ENCODE measurements at regions not wholly inside any gene's neighbourhood (a gene's known extent, or its start where the extent isn't known, plus 50 kb on each side); places are given as distances from the start of the nearest gene placed in this dataset.
"Not testable (repeated sequence)": the region's sequence is repeated elsewhere in the genome, so short reads cannot be mapped to it uniquely, and the experiment has no call there.

DNA sequence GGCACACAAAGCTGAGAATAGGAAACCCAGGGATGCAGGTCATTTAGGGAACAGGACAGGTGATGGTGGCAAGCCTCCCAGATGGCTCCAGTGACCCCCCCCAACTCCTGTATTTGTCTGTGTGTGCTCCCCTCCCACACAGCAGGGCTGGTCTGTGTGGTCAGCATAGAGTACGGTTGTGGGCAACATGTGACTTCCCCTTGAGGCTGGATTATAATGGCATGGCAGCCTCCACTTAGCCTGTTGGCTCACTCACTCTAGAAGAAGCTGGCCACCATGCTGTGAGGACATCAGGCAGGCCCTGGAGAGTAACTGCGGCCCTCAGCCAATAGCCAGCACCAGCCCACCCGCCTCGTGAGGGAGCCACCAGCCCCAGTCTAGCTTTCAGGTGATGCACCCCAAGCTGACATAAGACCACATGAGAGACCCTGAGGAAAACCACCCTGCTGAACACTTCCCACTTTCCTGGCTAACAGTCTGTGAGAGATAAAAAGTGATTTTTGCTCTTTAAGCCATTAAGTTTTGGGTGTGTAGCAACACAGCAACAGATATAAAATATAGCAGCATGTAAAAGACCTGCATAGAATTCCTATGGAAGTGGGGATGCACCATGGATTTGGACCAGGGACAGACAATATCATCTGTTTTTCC is 151.3 kb downstream of the LAT start:
- not testable (repeated sequence) for DNase-seq (ENCODE audit: low read depth in 2 of 3, low spot score in 2 of 3)

DNA sequence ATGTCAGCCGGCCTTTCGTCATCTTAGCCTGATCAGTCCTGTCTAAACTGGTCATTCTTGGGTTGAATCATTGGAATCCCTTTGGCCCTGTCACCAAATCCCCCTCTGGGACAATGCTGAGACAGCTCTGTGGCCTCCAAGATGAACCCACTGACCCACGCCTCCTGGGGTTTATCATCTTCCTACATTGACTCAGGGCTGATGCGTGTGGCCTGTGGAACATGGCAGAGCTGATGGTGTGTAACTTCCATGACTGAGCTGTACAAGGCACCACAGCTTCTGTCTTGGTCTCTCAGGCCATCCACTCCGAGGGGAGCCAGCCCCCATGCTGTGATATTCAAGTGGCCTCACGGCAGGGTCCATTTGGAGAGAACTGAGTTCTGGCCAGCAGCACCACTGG is 150.2 kb downstream of the LAT start:
- DNase-seq (ENCODE audit: low read depth in 2 of 3, low spot score in 2 of 3) = not testable (repeated sequence)

DNA sequence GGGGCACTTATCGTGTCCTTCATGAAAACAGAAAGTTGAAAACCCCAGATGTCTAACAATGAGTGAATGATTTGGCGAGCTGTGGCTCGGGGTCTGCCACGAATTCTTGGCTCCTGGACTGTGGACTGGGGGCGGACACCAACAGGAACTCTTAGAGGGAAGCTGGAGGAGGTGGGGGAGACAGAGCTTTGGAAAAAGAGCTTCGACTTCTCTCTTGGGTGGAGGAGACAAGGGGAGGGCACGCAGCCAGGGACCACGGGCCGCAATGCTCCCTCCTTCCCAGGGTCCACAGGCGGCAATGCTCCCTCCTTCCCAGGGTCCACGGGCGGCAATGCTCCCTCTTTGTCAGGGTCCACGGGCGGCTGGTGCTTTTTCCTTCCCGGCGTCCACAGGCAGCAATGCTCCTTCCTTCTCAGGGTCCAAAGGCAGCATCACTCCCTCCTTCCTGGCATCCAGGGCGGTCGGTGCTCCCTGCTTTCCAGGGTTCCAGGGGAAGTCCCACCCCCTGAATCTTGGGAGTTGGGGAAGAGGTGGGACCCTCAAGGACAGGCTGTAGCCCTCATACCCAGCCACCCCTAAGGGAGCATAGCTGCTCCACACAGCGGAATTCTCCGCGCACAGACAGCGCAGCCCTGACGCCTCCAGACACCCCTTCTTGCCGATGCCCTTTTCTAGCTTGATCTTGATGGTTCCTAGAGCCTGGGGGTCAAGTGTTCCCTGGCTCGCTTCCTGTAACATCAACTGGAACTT is 149.0 kb downstream of the LAT start:
- not testable (repeated sequence) for DNase-seq (ENCODE audit: low read depth in 2 of 3, low spot score in 2 of 3)

DNA sequence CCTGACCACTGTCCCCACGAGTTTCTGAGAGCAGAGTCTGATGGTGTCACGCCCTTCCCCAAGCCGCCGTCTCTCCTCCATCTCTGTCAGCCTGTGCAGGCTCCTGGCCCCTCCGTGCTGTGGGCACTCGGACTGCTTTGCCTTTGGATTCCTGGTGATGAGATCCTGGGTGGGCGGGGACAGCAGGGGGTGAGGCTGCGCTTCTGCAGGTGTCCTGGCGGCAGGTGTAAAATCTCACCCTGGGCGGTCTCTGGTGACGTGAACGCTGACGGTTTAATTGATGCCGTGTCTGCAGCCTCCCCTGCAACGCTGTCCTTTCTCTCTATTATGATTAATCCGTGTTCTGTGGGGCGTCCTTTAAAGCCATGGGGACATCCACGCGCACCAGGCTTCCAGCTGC is 148.0 kb downstream of the LAT start:
- not testable (repeated sequence) for DNase-seq (ENCODE audit: low read depth in 2 of 3, low spot score in 2 of 3)

DNA sequence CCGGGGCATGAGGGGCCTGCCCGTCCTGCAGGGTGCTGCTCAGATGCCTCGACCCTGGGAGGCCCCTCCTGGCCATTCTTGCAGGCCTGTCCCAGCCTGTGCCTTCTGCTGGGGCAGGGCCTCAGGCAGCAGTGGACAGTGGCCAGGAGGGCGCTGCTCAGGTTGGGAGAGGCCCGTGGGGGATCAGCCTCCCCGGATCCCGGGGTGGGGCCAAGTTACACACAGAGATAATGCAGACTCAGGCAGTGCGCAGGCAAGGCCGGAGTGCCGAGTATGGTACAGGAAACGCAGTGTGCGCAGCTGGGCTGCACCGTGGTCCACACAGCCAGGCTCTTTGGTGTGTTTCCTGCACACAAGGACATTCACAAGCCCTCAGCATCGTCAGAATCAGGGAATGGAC is 147.6 kb downstream of the LAT start:
- not testable (repeated sequence) for DNase-seq (ENCODE audit: low read depth in 2 of 3, low spot score in 2 of 3)

DNA sequence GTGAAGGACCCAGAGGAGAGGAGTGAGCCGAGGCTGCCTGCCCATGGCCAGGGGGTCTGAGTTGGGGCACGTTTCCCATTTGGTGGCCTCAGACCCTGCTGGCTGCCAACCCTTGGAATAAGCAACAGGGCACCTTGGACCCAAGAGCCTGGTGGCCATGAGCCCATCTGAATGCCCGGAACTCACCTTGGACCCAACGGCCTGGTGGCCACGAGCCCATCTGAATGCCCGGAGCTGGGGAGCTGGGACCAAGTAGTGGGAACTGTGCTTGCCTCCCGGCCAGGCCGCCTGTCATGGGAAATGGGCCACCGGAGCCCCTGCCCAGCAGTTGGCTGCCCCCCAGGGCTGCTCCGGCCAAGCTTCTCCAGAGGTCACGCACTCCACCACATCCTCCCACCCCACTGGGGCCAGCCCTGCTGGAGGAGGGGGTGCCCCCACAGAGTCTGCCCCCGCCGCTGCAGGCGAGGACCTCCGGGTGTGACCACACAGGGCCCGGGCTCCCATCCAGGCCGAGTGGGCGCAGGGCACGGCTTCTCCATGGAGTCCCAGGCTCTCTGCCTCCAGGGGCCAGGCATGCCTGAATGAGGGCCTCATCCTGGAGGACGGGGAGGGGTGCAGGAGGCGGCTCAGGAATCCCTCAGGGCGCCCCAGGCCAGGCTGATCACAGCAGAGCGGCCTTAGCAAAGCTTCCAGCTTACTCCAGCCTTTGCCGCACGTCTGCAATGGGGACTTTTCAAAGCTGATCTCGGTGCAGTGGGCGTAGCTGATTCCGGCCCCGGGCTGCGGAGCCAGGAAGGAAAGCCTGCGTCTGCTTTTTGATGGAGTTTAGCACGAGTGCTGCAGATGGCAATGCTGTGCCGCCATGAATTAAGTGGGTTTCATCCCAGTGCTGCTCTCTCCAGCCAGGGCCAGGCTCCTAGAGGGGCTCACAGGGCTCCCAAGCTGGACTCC is 146.3 kb downstream of the LAT start:
- not testable (repeated sequence) for DNase-seq (ENCODE audit: low read depth in 2 of 3, low spot score in 2 of 3)

DNA sequence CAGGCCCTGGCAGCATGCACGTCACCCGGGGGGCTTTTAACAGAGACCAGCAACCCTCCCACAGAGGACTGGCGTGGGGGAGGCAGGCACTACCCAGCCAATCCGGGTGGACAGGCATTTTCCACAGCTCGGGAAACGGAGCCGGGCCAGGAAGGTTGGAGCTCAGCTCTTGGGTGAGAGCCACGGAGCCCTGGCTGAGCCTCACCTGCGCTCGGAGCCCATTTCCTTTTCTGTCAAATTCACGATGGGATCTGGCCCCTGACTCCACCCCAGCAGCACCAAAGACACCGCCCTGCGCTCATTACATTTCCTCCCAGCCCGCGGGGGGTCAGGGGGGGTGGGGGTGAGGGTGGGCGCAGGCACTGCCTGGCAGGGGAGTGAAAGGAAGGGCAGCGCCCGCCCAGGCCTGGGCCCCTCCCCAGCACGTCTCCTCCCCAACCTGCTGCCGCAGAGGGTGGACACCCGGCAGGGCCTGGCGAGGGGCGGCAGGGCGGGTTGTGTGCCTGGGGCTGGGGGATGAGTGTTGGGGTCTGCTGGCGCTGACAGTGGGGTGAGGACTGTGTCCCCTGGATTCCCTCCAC is 145.4 kb downstream of the LAT start:
- not testable (repeated sequence) for DNase-seq (ENCODE audit: low read depth in 2 of 3, low spot score in 2 of 3)

GRCh38 chr16:29129458-29130038 is 144.7 kb downstream of the LAT start:
- not testable (repeated sequence) for DNase-seq (ENCODE audit: low read depth in 2 of 3, low spot score in 2 of 3)

DNA sequence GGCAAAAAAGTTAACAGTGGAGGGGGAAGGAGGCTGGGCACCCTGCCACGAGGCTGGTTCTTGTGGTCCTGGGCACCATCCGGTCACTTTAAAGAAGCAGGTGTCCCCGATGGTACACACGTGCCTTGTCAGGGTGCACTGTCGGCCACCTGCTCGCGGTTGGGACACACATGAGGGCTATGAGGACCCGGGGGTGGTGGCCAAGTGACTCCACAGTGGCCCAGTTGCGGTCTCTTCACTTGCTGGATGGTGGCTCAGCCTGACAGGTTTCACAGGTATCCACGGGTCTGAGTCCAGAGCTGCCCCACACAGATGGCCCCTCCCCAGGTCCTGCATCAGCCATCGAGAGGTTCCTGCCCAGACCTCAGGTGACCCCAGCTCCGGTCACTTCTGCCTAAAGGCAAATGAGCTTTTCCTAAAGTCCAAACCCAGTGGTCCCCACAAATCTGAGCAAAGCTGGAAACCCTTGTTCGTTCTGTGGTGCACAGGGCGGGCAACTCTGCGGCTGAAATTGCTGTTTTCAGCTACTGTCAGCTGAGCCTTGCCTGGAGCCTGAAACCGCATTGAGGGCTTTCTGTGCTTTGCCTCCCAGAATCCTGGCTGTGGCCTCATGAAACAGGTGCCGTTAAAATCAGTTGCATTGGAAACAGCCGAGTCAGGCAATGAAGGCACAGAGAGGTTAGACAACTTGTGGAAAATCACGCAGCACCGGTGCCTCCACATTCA is 144.0 kb downstream of the LAT start:
- not testable (repeated sequence) for DNase-seq (ENCODE audit: low read depth in 2 of 3, low spot score in 2 of 3)

DNA sequence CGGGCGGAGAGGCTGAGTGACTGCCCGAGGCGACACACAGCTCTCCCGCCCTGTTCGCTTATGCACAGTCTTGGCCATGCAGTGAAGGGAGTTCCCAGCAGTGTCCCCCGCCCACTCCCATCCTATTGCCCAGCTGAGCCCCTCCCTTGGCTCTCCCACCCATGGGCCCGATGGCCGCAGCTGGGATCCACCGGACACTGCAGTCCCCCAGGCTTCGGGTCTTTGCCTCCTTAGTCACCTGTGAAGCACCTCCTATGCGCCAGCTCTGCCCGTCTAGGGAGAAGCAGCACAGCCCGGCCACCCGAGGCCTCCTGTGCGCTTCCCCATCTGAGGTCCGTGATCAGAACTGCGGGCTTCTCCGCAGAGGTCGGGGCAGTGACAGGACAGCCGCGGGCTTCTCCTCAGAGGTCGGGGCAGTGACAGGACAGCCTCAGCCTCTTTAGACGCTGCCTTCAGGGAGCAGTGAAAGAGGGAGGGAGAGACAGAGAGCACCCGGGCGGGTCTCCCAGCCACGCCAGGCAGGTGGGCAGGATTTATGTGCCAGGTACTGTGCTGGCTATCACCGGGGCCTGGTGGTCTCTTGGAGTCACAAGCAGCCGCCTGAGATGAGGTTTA is 143.1 kb downstream of the LAT start:
- DNase-seq (ENCODE audit: low read depth in 2 of 3, low spot score in 2 of 3) = not testable (repeated sequence)

DNA sequence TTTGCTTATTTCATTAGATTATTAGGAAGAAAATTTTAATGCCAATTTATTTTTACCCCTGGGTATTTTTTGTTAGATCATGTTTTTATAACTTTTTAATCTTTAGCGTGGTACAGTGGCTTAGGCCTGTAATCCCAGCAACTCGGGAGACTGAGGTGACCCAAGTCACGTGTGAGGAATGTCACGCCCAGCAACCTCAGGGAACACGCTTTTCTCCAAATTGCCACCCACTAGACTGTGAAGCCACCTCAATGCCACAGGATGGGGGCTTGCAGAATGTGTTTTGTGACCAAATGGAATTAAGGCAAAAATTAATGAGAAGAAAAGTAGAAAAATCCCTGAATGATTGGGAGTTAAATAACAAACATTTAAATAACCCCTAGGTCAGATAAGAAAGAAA is 141.8 kb downstream of the LAT start:
- no peak for DNase-seq (ENCODE audit: low read depth in 2 of 3, low spot score in 2 of 3)

- no peak for DNase-seq (ENCODE audit: low read depth in 2 of 3, low spot score in 2 of 3)
Measured at GRCh38 chr16:29126057-29126494, 141.2 kb downstream of the LAT start.

GRCh38 chr16:29124828-29125227 is 140.0 kb downstream of the LAT start:
- DNase-seq (ENCODE audit: low read depth in 2 of 3, low spot score in 2 of 3) = no peak

DNA sequence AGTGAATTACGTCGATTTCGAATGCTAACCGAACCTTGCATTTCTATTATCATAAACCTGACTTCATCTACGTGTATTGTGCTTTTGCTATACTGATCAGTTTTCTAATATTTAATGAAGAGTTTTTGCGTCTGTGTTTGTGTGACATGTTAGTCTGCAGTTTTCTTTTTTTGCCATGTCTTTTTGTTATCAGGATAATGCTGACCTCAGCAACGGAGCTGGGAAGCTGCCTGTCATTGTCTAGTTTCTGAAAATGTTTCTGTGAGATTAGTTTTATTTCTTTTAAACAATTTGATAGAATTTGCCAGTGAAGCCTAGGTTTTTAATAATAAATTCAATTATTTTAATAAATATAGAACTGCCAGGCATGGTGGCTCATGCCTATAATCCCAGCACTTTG is 139.3 kb downstream of the LAT start:
- DNase-seq (ENCODE audit: low read depth in 2 of 3, low spot score in 2 of 3) = not testable (repeated sequence)

DNA sequence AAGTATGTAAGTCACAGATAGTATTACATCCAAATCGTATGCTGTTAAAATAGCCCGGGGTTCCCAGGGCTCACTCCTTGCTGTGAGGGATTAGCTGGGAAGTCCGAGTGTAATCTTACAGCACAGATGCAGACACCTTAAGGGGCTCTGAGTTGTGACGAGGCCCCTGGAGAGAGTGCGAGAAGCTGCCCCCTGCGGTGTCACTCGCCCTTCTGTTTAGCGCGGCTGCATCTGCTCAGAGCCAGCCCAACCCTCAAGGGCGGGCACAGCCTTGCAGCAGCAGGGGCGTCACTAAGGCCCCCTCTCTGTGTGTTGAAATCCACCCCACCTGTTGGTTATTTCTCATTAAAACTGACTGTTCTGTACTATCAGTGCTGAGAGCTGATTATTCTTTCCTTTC is 135.8 kb downstream of the LAT start:
- not testable (repeated sequence) for DNase-seq (ENCODE audit: low read depth in 2 of 3, low spot score in 2 of 3)

GRCh38 chr16:29118301-29118957 is 133.6 kb downstream of the LAT start:
- not testable (repeated sequence) for DNase-seq (ENCODE audit: low read depth in 2 of 3, low spot score in 2 of 3)

DNA sequence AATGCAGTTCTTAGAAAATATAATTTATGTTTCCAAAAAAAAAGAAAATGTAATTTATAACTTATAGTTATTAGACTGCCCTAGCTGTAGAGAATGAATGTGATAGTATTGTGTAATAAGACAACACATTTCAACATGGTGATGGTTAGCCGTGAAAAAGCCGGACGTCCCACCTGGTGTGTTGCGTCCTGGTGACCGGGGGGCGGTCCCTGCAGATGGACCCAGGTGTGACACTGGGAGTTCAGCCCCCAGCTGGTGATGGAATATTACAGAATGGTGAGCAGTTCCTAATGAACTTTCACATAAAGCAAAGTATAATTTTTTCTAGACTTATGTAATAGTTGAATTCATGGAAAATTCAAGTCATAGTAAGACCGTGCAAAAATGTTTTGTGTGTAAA is 132.8 kb downstream of the LAT start:
- no peak for DNase-seq (ENCODE audit: low read depth in 2 of 3, low spot score in 2 of 3)

- DNase-seq (ENCODE audit: low read depth in 2 of 3, low spot score in 2 of 3) = no peak
Measured at GRCh38 chr16:29116980-29117379, 132.1 kb downstream of the LAT start.

DNA sequence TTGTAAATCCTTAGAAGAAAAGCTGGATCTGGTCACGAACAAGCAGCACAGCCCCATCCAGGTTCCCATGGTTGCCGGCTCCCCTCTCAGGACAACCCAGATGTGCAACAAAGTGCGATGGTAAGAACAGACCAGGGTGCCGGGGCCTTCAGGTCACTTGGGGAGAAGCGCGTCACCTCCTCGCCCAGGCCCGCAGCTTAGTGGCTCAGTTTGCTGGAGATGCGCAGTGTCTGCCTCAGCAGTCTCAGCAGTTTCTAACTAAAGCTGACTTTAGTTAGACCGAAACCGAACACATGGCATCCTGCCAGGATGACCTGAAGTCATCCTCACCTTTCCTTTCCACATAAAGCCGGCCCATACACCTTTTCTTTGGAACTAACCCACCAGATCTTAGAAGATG is 131.4 kb downstream of the LAT start:
- not testable (repeated sequence) for DNase-seq (ENCODE audit: low read depth in 2 of 3, low spot score in 2 of 3)

Measured in activated CD8-positive, alpha-beta memory T cell treated with anti-CD3 and anti-CD28 coated beads for 48 hours (primary cell).